ENCODE measurements at regions not wholly inside any gene's neighbourhood (a gene's known extent, or its start where the extent isn't known, plus 50 kb on each side); places are given as distances from the start of the nearest gene placed in this dataset.
"Not testable (repeated sequence)": the region's sequence is repeated elsewhere in the genome, so short reads cannot be mapped to it uniquely, and the experiment has no call there.

- DNase-seq (ENCODE audit: low spot score): not testable (repeated sequence)
Measured at GRCh38 chr12:124070394-124071074, 97.5 kb downstream of the ZNF664 start.

GRCh38 chr12:124071075-124071443 is 98.0 kb downstream of the ZNF664 start:
- no peak for DNase-seq (ENCODE audit: low spot score)

- no peak for DNase-seq (ENCODE audit: low spot score)
Measured at GRCh38 chr12:124073356-124074035, 100.5 kb downstream of the ZNF664 start.

- no peak for DNase-seq (ENCODE audit: low spot score)
Measured at GRCh38 chr12:124075841-124076240, 102.8 kb downstream of the ZNF664 start.

GRCh38 chr12:124077701-124078100 is 104.7 kb downstream of the ZNF664 start:
- DNase-seq (ENCODE audit: low spot score): no peak

GRCh38 chr12:124078800-124079199 is 105.8 kb downstream of the ZNF664 start:
- no peak for DNase-seq (ENCODE audit: low spot score)

GRCh38 chr12:124080649-124081048 is 107.6 kb downstream of the ZNF664 start:
- DNase-seq (ENCODE audit: low spot score): no peak

- DNase-seq (ENCODE audit: low spot score): no peak
Measured at GRCh38 chr12:124082012-124082411, 109.0 kb downstream of the ZNF664 start.

GRCh38 chr12:124082687-124083086 is 109.7 kb downstream of the ZNF664 start:
- DNase-seq (ENCODE audit: low spot score): no peak

- no peak for DNase-seq (ENCODE audit: low spot score)
Measured at GRCh38 chr12:124083708-124084107, 110.7 kb downstream of the ZNF664 start.

GRCh38 chr12:124085419-124086296 is 112.6 kb downstream of the ZNF664 start:
- no peak for DNase-seq (ENCODE audit: low spot score)

- no peak for DNase-seq (ENCODE audit: low spot score)
Measured at GRCh38 chr12:124086299-124086898, 113.4 kb downstream of the ZNF664 start.

GRCh38 chr12:124087266-124088051 is 114.4 kb downstream of the ZNF664 start:
- no peak for DNase-seq (ENCODE audit: low spot score)

GRCh38 chr12:124088217-124088907 is 115.3 kb downstream of the ZNF664 start:
- no peak for DNase-seq (ENCODE audit: low spot score)

- DNase-seq (ENCODE audit: low spot score): not testable (repeated sequence)
Measured at GRCh38 chr12:124089181-124089914, 116.3 kb downstream of the ZNF664 start.

- no peak for DNase-seq (ENCODE audit: low spot score)
Measured at GRCh38 chr12:124091835-124092234, 118.8 kb downstream of the ZNF664 start.

GRCh38 chr12:124092532-124092931 is 119.5 kb downstream of the ZNF664 start:
- DNase-seq (ENCODE audit: low spot score): not testable (repeated sequence)

GRCh38 chr12:124093297-124093696 is 120.3 kb downstream of the ZNF664 start:
- DNase-seq (ENCODE audit: low spot score): no peak

GRCh38 chr12:124094188-124094587 is 121.2 kb downstream of the ZNF664 start:
- DNase-seq (ENCODE audit: low spot score): no peak

GRCh38 chr12:124094733-124095132 is 121.7 kb downstream of the ZNF664 start:
- DNase-seq (ENCODE audit: low spot score): no peak
